H1 (cell line): ENCODE measurements at regions not wholly inside any gene's neighbourhood (a gene's known extent, or its start where the extent isn't known, plus 50 kb on each side); places are given as distances from the start of the nearest gene placed in this dataset.

Experiments used
- CBX8 ChIP-seq: fragments of 300-800, 300-1000 bp; sonication (generic); IDR thresholded peaks from 2 replicates; pipeline ENCODE4 v1.7.1; 2016; ENCODE audit warnings: low read depth, low read length, borderline replicate concordance
- POLR2A ChIP-seq, 2 experiments: IDR thresholded peaks; 1 replicate in 1 of 2; 2 replicates in 1 of 2; pipeline ENCODE4 v1.6.1; 2011; ENCODE audit warnings: low read depth in 2 of 2, low read length in 2 of 2, mild to moderate bottlenecking in 2 of 2; ENCODE audit errors: control extremely low read depth in 1 of 2

DNA sequence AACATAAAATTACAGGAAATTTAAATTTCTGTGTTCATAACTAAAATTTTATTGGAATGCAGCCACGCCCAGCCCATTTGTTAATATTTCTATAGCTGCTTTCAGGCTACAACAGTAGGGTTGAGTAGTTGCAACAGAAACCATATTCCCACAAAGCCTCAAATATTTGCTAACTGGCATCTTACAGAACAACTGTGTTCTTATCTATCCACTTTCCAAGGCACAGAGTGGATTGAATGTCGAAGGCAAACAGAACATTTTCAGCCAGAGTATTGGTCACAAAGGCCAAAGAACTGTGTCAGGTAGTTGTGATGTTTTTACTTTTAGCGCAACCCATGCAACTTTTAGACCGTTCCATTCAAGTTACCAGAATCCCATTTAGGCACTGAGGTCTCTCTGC lies 51.1 kb upstream of the OPN4 start (continued):
- TF ChIP-seq CBX8 = no peak
- TF ChIP-seq POLR2A (IDR thresholded peaks at IDR 0.05; ENCODE audit: control extremely low read depth in 1 of 2, low read depth in 2 of 2, low read length in 2 of 2) = no peak
